ENCODE measurements at regions not wholly inside any gene's neighbourhood (a gene's known extent, or its start where the extent isn't known, plus 50 kb on each side); places are given as distances from the start of the nearest gene placed in this dataset.

DNA sequence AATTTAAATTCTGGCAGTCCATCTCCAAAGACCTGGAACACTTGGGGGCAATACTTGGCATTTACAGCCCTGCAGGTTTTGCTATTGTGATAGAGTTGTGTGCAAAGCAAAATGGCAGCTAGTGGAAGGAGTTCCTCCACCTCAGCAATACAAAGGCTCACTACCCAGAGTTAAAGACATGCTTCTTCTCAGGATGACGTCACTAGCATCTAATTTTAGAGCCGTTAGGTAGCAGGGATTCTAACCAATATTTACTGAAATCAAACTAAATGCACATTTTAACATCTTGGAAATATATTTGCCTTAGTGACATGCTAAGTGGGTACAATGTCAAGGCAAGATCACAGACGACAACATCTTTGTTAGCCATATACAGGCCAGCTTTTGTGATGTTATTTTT is 261.6 kb downstream of the MAN2A1 start:
- no peak for DNase-seq (ENCODE audit: low read depth)
- no peak overlapping the region for H3K4me3 ChIP-seq (ENCODE audit: low read length)
- TF ChIP-seq, protein P1, sequence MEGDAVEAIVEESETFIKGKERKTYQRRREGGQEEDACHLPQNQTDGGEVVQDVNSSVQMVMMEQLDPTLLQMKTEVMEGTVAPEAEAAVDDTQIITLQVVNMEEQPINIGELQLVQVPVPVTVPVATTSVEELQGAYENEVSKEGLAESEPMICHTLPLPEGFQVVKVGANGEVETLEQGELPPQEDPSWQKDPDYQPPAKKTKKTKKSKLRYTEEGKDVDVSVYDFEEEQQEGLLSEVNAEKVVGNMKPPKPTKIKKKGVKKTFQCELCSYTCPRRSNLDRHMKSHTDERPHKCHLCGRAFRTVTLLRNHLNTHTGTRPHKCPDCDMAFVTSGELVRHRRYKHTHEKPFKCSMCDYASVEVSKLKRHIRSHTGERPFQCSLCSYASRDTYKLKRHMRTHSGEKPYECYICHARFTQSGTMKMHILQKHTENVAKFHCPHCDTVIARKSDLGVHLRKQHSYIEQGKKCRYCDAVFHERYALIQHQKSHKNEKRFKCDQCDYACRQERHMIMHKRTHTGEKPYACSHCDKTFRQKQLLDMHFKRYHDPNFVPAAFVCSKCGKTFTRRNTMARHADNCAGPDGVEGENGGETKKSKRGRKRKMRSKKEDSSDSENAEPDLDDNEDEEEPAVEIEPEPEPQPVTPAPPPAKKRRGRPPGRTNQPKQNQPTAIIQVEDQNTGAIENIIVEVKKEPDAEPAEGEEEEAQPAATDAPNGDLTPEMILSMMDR (conservative IDR thresholded peaks at IDR 0.05; ENCODE audit: low read length) = no peak

DNA sequence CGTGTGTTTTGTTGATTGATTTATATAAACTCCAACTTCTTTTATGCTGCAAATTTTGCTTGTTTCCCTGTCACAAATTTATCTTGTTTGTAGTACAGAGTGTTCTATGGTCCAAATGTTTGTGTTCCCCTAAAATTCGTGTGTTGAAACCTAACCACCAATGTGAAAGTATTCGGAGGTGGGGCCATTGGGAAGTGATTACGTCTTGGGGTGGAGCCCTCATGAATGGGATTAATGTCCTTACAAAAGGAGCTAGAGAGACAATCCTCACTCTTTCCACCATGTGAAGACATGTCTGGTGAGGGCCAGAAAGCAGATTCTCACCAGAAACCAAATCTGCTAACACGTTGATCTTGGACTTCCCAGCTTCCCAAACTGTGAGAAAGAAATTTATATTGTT is 262.0 kb downstream of the MAN2A1 start:
- DNase-seq (ENCODE audit: low read depth) = no peak
- H3K4me3 ChIP-seq (ENCODE audit: low read length) = no peak overlapping the region
- TF ChIP-seq, protein P1 (conservative IDR thresholded peaks at IDR 0.05; ENCODE audit: low read length) = no peak

DNA sequence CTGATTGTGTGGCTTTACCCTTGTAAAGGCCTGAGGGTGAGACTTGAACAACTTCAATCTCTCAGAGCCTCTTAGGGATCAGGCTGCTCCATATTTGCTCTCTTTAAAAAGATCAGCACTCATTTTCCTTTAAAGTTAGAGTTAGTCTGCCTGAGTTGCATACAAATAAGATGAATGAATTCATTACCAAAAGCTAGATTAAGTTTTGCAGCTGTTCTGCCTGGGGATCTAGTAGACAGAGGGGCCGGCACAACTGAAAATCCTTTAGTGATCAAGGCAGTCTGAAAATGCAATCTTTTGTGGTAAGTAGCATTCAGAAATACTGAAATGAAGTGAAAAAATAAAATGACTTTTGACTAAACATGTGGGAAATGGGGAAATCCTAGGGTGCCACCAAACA is 264.0 kb downstream of the MAN2A1 start:
- TF ChIP-seq, protein P1 (conservative IDR thresholded peaks at IDR 0.05; ENCODE audit: low read length) = no peak
- no peak for DNase-seq (ENCODE audit: low read depth)

DNA sequence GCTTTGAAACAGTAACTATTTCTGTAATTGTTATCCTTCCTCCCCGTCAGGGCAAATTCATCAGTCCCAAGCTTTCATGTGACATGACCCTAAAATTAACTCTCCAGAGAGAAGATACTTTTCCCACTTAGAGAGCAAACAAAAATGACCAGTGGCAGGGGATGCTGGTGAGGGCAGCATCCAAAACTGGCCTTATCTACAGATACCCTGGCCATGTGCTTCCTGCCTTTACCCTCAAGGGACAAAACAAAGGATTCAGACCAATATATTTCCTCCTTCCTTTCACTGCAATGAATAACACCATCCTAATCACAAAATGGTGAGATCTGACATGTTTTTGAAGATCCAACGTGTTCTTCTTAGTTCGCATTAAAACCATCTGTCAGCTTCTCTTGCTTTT is 267.2 kb downstream of the MAN2A1 start:
- no peak overlapping the region for H3K4me3 ChIP-seq (ENCODE audit: low read length)
- TF ChIP-seq, protein P1 (conservative IDR thresholded peaks at IDR 0.05; ENCODE audit: low read length) = no peak
- no peak for DNase-seq (ENCODE audit: low read depth)

More for the DNA sequence above, 264.0 kb downstream of the MAN2A1 start:
- H3K4me3 ChIP-seq (ENCODE audit: low read length) = no peak overlapping the region

DNA sequence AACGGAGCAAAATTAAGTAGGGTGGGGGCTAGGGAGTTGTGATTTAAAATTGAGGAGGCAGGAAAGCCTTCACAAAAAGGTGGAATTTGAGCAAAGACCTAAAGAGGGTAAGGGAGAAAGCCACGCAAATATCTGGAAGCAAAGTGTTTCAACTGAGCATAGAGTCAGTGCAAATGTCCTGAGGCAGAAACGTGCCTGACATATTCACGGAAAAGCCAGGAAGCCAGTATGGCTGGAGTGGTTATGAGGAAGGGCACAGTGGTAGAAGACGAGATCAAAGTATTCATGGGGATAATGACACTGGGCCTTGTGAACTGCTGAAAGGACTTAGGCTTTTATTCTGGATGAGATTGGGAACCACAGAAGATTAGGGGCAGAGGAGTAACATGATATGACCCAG is 268.4 kb downstream of the MAN2A1 start:
- TF ChIP-seq, protein P1 (conservative IDR thresholded peaks at IDR 0.05; ENCODE audit: low read length) = no peak
- DNase-seq (ENCODE audit: low read depth) = no peak
- no peak overlapping the region for H3K4me3 ChIP-seq (ENCODE audit: low read length)

DNA sequence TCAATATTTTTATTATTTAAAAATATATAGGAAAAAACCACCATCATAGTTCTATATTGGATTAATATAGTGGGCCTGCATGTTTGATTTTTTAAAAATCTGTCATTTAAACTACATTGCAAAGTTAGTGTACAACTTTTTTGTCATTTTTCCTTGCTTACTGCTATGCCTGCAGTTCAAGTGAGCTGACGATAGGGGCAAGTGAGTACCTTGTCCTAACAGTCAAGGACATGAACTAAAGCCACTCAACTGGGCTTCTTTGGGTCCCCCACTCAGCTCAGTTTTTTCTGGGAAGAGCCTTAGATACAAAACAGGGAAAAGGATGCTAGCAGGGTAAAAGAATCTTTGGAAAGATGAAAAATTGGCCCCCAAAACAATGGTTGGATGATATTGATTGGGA is 269.9 kb downstream of the MAN2A1 start:
- no peak overlapping the region for H3K4me3 ChIP-seq (ENCODE audit: low read length)
- TF ChIP-seq, protein P1 (conservative IDR thresholded peaks at IDR 0.05; ENCODE audit: low read length) = no peak; the same call in 1 of the 2 replicates
- no peak for DNase-seq (ENCODE audit: low read depth)

DNA sequence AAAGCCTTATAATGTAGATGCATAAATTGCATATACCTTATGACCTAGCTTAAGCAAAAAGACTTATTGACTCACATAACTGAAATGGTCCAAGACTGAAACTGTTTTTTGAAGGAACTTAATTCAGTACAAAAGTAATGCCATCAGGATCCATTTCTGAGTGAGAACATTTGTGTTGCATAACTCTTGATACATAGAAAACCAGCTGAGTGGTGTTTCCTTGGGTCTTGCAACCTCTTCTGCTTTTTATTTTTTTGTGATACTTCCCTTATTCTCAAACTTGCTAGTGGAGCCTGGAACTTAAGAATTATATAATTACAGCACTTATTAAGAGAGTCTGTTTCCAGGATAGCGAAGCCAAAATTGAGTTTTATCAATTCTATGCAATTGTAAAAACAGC is 272.0 kb downstream of the MAN2A1 start:
- TF ChIP-seq, protein P1 (conservative IDR thresholded peaks at IDR 0.05; ENCODE audit: low read length) = no peak
- no peak overlapping the region for H3K4me3 ChIP-seq (ENCODE audit: low read length)
- DNase-seq (ENCODE audit: low read depth) = no peak
